HG02642 (cell line): ENCODE measurements at regions not wholly inside any gene's neighbourhood (a gene's known extent, or its start where the extent isn't known, plus 50 kb on each side); places are given as distances from the start of the nearest gene placed in this dataset.

Source experiments
- ATAC-seq: cut with Tn5 transposase; IDR thresholded peaks from one replicate; pipeline ENCODE4 v1.9.1; 2021; ENCODE audit warnings: mild to moderate bottlenecking; ENCODE audit not compliant: unreplicated experiment, poor library complexity

GRCh38 chr16:63311313-63311712 lies 1275.1 kb upstream of the CDH8 start:
- no peak for ATAC-seq

- ATAC-seq: no peak
Observed at GRCh38 chr16:63302811-63303210, 1266.6 kb upstream of the CDH8 start.

DNA sequence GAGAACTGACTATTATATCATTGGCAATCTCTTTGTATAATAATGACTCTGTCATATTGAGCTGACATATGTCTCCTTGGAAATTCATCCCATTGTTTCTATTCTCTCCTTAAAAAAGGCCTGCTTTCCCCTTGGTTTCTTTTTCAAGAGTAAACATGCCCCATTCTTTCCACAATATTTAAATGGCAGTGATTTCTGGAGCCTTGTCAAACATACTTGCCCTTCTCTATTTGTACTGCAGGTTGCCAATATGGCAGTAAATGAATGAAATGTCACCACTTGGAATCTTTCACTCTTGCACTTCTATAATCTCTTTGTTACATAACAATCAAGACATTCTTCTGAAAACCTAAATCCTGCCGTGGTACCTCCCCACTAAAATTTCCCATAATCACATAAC lies 1265.1 kb upstream of the CDH8 start:
- no peak for ATAC-seq

DNA sequence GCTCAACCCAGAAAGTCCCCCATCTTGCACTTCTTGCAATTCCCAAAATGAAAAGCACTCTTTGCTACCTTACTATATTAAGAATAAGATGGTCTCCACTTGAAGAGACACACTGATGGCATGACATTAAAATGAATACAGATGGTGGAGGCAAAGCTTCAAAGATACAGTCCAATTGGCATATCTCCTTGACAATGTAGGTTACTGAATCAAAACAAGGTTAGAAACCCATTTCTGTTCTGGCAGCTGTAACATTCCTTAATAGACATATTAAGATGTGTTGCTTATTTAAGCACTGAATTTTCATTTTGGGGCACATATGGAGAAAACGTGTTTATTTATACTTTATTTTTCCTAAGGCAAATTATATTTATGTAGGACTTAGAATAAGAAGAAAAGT lies 1262.8 kb upstream of the CDH8 start:
- no peak for ATAC-seq

DNA sequence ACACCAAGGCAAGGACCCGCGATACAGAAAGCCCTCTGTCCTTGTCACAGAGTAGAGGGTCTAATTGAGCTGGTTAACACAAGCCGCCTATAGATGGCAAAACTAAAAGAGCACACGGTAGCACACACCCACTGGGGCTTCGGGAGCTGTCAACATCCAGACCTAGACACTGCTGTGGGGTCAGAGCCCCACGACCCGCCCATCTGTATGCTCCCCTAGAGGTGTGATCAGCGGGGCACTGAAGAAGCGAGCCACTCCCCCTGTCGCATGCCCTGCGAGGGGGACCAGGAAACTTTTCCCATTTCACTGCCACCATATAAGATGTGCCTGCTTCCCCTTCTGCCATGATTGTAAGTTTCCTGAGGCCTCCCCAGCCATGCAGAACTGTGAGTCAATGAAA lies 1255.8 kb upstream of the CDH8 start:
- ATAC-seq: no peak

DNA sequence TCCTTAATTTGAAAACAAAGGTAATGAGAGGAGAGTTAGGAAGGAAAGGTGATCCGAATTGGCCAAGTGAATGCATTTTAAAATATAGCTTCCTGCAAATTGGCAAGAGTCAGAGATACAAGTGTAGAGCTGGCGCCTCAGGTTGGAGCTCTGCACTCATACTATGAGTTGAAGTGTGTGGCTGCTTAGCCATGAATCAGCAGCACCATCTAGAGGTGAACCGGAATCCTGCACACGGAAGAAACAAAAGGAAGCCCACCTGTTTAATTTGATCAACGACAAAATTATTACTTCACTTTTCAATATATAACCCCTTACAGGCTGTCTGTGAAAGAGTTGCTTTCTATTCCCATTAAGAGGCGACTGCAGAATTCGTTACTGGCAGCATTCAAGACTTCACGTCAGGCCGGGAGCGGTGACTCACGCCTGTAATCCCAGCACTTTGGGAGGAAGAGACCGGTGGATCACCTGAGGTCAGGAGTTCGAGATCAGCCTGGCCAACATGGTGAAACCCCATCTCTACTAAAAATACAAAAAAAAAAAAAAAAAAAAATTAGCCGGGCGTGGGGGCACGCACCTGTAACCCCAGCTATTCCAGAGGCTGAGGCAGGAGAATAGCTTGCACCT lies 1253.7 kb upstream of the CDH8 start:
- no peak for ATAC-seq

- ATAC-seq: no peak
Observed at GRCh38 chr16:63287401-63287800, 1251.2 kb upstream of the CDH8 start.

GRCh38 chr16:63283721-63284120 lies 1247.5 kb upstream of the CDH8 start:
- no peak for ATAC-seq

GRCh38 chr16:63244631-63245030 lies 1208.4 kb upstream of the CDH8 start:
- ATAC-seq: no peak

GRCh38 chr16:63241497-63242028 lies 1205.3 kb upstream of the CDH8 start:
- ATAC-seq: no peak

DNA sequence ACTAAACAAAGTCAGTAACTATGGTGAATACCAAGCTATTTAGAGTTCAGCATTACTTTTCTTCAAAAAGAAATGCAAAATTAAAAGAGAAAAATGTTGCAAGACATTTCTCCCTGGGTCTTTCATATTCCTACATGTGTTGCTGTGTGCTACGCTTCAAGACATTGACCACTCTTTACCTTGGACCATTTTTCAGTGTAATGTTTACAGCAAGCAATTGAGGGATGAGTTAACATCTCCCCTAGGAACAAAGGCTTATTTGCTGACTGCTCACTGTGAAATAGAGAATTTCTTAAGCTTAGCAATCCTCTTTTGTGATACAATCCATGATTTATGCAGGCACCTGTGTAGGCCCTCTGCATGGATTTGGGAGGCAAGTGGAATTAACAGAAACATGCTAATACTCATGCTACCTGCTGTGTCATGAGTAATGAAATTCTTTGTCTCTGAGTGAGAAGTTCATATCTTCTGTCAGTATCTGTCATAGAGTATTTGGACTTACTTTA lies 1202.9 kb upstream of the CDH8 start:
- ATAC-seq: no peak

DNA sequence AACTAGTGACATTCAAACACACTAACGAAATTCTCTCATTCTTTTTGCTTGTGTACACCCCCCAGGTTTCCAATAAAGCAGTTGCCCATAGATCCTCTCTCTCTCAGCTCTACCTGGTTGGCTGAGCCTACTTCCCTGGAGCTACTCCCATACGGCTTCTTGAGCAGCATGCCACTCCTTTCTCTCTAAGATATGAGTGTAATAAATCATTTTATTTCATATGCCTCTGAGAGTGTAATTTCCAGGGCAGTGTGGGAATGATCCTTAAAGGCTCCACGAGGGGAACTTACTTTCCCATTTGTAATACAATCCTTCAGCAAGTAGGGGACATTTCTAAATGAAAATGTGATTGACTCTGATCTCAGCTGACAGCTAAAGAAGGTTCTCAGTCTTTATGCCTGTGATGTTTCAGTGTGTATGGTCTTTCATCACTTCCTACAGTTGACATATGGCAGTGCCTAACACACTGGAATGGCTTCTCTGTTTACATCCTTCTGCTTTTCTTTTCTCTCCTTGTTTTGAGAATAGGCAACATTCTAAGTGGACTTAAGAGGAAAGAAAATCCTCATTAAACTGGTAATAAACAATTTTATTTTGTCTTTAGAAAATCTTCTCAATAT lies 1194.3 kb upstream of the CDH8 start:
- no peak for ATAC-seq

- no peak for ATAC-seq
Observed at GRCh38 chr16:63228259-63228658, 1192.0 kb upstream of the CDH8 start.

DNA sequence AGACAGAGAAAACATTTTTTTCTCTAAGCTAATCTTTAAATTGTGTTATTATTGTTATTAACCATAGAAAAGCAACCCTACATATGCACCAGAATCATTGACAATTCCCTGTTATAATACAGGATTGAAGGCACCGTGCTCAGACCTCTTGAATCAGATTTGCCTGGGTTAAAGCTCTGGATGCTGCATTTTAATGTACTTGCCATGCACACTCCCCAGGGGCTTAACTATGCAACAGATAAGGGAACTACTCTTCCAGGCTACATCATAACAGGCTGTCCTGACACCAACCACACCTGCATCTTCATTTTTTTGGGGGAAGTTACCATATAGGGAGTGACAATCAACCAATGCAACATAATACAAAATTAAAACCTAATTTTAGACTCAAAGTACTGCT lies 1187.6 kb upstream of the CDH8 start:
- ATAC-seq: no peak

DNA sequence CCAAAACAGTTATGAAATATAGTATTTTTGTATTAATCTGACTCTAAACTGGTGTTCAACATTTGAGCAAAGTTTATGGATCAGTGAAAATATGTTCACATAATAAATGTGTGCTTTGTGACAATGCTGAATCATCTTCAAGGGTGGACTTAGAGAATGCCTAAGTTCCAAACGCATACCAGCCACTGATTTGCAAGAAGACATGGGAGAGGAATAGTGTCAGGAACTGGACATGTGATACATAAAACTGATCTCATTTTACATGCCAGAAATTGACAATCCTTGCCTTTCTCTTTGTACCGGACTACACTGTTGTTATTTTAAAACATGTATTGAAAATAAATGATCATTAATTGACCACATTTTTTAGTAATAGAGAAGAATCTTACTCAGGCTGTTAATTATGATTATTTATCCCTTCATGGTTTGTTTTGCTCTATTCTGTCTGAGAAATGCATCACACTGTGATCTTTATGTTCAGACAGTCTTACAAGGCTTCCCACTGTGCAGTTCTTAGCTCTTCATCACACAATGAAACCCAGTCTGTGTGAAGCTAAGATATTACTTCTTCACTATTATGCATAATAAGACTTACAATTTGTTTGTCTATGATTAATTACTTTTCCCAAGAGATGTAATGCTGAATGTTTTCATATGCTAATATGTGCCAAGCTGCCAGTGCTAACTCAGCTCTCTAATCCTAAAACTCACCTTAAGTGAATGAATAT lies 1180.6 kb upstream of the CDH8 start:
- ATAC-seq: no peak

GRCh38 chr16:63201851-63202250 lies 1165.6 kb upstream of the CDH8 start:
- ATAC-seq: no peak

DNA sequence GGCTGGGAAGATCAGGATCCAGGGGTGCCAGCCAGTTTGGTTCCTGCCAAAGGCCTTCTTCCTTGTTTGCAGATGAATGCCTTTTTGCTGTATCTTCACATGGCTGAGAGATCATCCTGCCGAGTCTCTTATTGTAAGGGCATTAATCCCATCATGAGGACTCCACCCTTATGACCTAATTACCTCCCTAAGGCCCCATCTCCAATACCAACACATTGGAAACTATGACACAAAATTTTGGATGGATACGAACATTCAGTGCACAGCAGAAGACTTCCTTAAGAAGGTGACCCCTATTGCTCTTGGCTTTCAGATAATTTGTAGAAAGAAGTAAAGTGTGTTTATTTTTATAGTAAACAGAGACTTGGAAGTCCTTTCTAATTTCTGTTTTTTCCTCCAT lies 1164.7 kb upstream of the CDH8 start:
- ATAC-seq: no peak

DNA sequence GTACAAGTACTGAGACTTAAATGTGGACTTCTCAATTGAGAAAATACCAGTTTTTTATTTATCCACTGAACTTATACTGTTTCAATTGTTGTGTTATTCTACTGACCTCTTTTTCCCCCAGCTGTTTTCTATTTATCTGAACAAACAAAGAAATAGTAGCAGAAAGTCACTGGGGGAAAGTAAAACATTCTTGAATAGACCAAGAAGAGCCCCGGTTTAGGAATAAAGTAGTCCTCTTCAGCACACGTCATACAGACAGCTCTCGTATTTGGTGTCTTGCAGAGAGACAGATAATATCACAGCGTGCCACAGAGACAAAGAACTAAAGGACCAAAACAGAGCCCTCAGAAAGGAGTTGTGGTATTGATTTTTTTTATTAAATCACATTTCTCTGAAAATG lies 1159.1 kb upstream of the CDH8 start:
- ATAC-seq: no peak

- no peak for ATAC-seq
Observed at GRCh38 chr16:63192980-63193379, 1156.7 kb upstream of the CDH8 start.

DNA sequence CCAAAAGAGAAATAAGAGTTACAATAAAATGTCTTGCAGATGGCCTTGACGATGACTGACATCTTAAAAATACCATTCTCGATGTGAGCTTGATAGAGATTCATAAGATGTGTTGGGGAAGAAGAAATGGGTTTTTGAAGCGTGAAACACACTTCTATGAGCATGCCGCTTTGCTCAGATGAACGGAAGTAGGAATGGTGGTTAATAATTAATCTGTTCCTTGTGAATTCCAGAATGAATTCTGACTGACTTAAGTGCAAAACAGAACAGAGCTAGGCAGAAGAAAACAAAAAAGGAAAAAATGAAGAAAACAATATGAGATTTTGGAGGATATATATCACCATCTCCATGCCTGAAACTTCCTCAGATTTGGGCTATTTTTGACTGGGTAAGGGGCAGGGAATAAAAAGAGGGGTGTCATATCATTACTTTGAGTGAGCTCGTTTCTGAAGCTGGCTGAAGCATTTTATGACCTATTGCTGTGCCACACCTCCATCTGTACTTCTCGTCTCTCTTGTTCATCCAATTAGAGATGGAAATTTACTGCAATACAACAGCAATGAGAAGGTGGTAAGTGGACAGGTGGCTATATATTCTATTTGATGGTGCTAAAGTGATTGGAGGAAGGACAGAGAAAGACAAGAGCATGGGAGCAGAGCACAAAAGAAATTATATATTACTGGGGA lies 1152.0 kb upstream of the CDH8 start:
- ATAC-seq: no peak

DNA sequence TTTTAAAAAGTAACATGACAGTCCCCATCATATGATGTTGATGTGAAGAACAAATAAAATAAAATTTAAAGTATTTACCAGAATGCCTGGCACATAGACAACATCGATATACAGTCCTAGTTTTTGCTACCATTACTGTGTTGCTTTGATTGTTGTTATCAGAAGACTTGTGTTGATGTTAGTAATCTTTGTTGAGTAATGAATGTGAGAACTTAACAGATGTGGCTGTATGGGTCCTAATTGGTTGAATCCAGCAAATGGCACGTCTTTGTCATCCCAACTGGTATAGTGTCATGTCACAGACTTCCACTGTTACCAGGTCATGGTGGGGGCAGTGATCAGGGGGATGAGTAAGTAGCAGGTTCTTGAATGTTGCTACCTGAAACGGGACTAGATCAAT lies 1151.4 kb upstream of the CDH8 start:
- ATAC-seq: no peak
